ENCODE measurements at regions not wholly inside any gene's neighbourhood (a gene's known extent, or its start where the extent isn't known, plus 50 kb on each side); places are given as distances from the start of the nearest gene placed in this dataset.

DNA sequence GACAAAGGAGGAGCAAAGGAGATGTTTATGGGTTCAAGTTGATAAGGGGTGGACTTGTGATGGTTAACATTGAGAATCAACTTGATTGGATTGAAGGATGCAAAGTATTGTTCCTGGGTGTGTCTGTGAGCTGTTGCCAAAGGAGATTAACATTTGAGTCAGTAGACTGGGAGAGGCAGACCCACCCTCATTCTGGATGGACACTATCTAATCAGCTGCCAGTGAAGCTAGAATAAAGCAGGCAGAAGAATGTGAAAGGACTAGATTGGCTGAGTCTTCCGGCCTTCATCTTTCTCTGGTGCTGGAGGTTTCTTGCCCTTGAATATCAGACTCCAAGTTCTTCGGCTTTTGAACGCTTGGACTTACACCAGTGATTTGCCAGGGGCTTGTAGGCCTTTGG lies 98.7 kb upstream of the DAB1 start:
- H3K9me3 Mint-ChIP-seq, result no peaks in the 10 kb centered on the region

DNA sequence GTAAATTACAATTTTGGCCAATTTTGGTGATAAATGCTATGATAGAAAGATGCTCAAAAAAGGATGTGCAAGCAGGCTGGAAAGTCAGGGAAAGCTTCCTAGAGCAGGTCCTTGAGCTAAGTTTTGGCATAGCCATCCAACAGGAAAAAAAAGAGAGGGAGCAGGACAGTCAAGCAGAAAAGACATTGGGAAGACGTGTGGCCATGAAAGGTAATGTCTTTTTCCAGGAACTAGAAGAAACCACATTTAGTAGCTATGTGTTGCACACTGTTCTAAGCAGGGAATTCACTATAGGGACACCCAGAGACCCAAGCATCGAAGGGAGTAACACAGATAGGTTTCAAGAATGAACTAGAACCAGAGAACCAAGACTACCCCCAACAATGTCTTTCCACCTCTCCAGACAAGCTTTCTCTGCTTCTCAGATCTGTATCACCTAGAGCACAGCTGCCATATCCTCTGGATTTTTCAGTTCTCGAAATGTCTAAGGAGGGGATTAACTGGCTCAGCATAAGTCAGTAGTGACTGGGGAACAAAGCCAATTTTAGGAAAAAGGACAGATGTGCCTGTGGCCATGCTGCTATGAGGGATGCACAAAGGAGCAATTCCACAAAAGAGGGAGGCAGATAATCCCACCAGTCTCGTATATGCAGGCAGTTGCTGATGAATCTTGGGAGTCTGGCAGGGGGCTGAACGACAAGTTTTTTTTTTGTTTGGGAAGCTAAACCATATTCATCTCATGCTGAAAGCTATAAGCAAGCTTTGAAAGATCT lies 97.1 kb upstream of the DAB1 start:
- no peak for DNase-seq
- H3K4me1 Mint-ChIP-seq (ENCODE audit: low read depth), result no peaks in the 10 kb centered on the region
- H3K36me3 Mint-ChIP-seq (ENCODE audit: low read depth), result no peaks in the 10 kb centered on the region
- H3K4me3 Mint-ChIP-seq, result no peak overlapping the region
- no peak for ATAC-seq
- ChIA-PET CTCF (no interaction called here), POLR2A (no interaction called here)
- no peaks in the 10 kb centered on the region for H3K9me3 Mint-ChIP-seq
- intact Hi-C loops (cut with micrococcal nuclease), result no loop called here
- TF ChIP-seq CTCF (IDR thresholded peaks at IDR 0.05), result no peak
- H3K27me3 Mint-ChIP-seq, result peaks cover 4% of the 10 kb centered on the region
- no peak overlapping the region for H3K27ac Mint-ChIP-seq

More for the DNA sequence above, 98.7 kb upstream of the DAB1 start:
- ChIA-PET CTCF (no interaction called here), POLR2A (no interaction called here)
- no peak for TF ChIP-seq CTCF (IDR thresholded peaks at IDR 0.05)
- ATAC-seq (no peak), DNase-seq (no peak)
- peaks cover 2% of the 10 kb centered on the region for H3K27me3 Mint-ChIP-seq
- intact Hi-C loops (cut with micrococcal nuclease), result no loop called here
- H3K36me3 Mint-ChIP-seq (ENCODE audit: low read depth), result no peaks in the 10 kb centered on the region
- no peak overlapping the region for H3K4me3 Mint-ChIP-seq
- H3K4me1 Mint-ChIP-seq (ENCODE audit: low read depth), result no peaks in the 10 kb centered on the region
- H3K27ac Mint-ChIP-seq, result no peak overlapping the region

DNA sequence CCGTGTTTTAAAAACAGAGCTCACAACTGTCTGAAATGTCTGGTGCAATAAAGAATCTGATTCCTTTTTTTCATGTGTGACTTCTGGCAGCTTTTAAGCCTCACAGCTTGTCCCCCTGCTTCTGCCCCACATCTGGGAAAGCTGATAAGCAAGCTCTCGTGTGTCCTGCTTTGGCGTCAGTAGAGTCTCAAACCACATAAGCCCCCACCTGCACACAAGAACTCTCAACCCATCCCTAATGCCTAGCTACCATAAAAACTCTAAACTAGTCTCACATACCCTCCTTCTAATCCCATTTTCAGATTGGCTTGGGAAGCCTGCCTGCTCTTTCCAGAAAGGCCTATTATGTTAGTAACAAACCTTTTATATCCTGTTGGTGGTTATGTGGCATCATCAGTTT lies 94.6 kb upstream of the DAB1 start:
- Mint-ChIP-seq H3K27me3 (peaks cover 4% of the 10 kb centered on the region), H3K9me3 (no peaks in the 10 kb centered on the region), H3K4me1 (ENCODE audit: low read depth) (no peaks in the 10 kb centered on the region), H3K36me3 (ENCODE audit: low read depth) (no peaks in the 10 kb centered on the region), H3K27ac (no peak overlapping the region), H3K4me3 (no peak overlapping the region)
- CTCF ChIA-PET, result no interaction called here
- ATAC-seq (no peak), DNase-seq (no peak)
- no peak for TF ChIP-seq CTCF (IDR thresholded peaks at IDR 0.05)
- POLR2A ChIA-PET, result no interaction called here
- intact Hi-C loops (cut with micrococcal nuclease), result no loop called here

- POLR2A ChIA-PET, result no interaction called here
- H3K27ac Mint-ChIP-seq, result no peak overlapping the region
- no peaks in the 10 kb centered on the region for H3K4me1 Mint-ChIP-seq (ENCODE audit: low read depth)
- CTCF ChIA-PET, result no interaction called here
- intact Hi-C loops (cut with micrococcal nuclease), result no loop called here
- DNase-seq (no peak), ATAC-seq (no peak)
- H3K27me3 Mint-ChIP-seq, result peaks cover 6% of the 10 kb centered on the region
- H3K9me3 Mint-ChIP-seq, result no peaks in the 10 kb centered on the region
- TF ChIP-seq CTCF (IDR thresholded peaks at IDR 0.05), result no peak
- no peaks in the 10 kb centered on the region for H3K36me3 Mint-ChIP-seq (ENCODE audit: low read depth)
- no peak overlapping the region for H3K4me3 Mint-ChIP-seq
Observed at GRCh38 chr1:57517587-57518374, 93.9 kb upstream of the DAB1 start.

- no peaks in the 10 kb centered on the region for H3K9me3 Mint-ChIP-seq
- no peak for ATAC-seq
- peaks cover 4% of the 10 kb centered on the region for H3K27me3 Mint-ChIP-seq
- H3K4me3 Mint-ChIP-seq, result no peak overlapping the region
- no peaks in the 10 kb centered on the region for H3K4me1 Mint-ChIP-seq (ENCODE audit: low read depth)
- CTCF ChIA-PET, result interaction anchor here (1.3 kb wide), 1 partner anchor 11 kb away, joined by 3 read pairs; no protein-coding TSS in a partner anchor
- no peak for TF ChIP-seq CTCF (IDR thresholded peaks at IDR 0.05)
- no peak overlapping the region for H3K27ac Mint-ChIP-seq
- no peaks in the 10 kb centered on the region for H3K36me3 Mint-ChIP-seq (ENCODE audit: low read depth)
- DNase-seq, result no peak
- POLR2A ChIA-PET, result interaction anchor here (0.7 kb wide), 1 partner anchor 604 kb away, joined by 3 read pairs; no protein-coding TSS in a partner anchor
- intact Hi-C loops (cut with micrococcal nuclease), result no loop called here
Observed at GRCh38 chr1:57512386-57512785, 88.5 kb upstream of the DAB1 start.
